SK-N-SH (cell line): ENCODE measurements at regions not wholly inside any gene's neighbourhood (a gene's known extent, or its start where the extent isn't known, plus 50 kb on each side); places are given as distances from the start of the nearest gene placed in this dataset.

Experiments used
- CTCF ChIA-PET: fragments of 300-600, 350-600 bp; formaldehyde crosslinking; extraction: SDS; loops from one replicate; lab custom pipeline; 2021; lab: Yijun Ruan, JAX
- POLR2A ChIA-PET: fragments of 350-600 bp; sonication (Branson Sonifier 250); formaldehyde crosslinking; extraction: SDS; loops from one replicate; lab custom pipeline; 2020; ENCODE audit warnings: antibody characterized with exemption, inconsistent platforms; lab: Yijun Ruan, JAX
- DNase-seq: peaks from one replicate; pipeline ENCODE4 v3.0.0; 2012
- H2AFZ ChIP-seq: fragments of 200-600 bp; sonication (generic); 2 replicates; pipeline ENCODE4 v1.8.1; 2016; ENCODE audit warnings: antibody characterized with exemption, mild to moderate bottlenecking, low read depth
- H3F3A ChIP-seq: fragments of 200-600 bp; sonication (generic); replicated peaks from 2 replicates; pipeline ENCODE3; 2016; ENCODE audit warnings: antibody characterized with exemption, mild to moderate bottlenecking; ENCODE audit not compliant: insufficient read depth
- H3K27ac ChIP-seq, 2 experiments: fragments of 200-500 bp in 1 of 2; fragments of 200-600 bp in 1 of 2; sonication (Bioruptor generic) in 1 of 2; sonication (generic), shearing (Covaris generic) in 1 of 2; 2 replicates each; pipeline versions ENCODE4 v1.5.1 to v1.6.1; 2014 to 2016; ENCODE audit warnings: low read depth in 2 of 2, inconsistent platforms in 1 of 2, low read length in 1 of 2, mild to moderate bottlenecking in 1 of 2, mixed read lengths in 1 of 2
- H3K27me3 ChIP-seq: fragments of 200-600 bp; sonication (generic), shearing (Covaris generic); 2 replicates; pipeline ENCODE4 v1.6.1; 2016; ENCODE audit warnings: mixed run types; ENCODE audit not compliant: insufficient read depth
- H3K36me3 ChIP-seq, 2 experiments: fragments of 200-500 bp in 1 of 2; fragments of 200-600 bp in 1 of 2; sonication (Bioruptor generic) in 1 of 2; sonication (generic) in 1 of 2; replicated peaks in 1 of 2; 2 replicates each; pipeline versions ENCODE3 to v1.5.1; 2014 to 2016; ENCODE audit warnings: low read length in 1 of 2, mild to moderate bottlenecking in 1 of 2; ENCODE audit not compliant: insufficient read depth in 2 of 2, control insufficient read depth in 1 of 2
- H3K4me1 ChIP-seq, 2 experiments: fragments of 200-500 bp in 1 of 2; fragments of 200-600 bp in 1 of 2; sonication (Bioruptor generic) in 1 of 2; sonication (generic), shearing (Covaris generic) in 1 of 2; 2 replicates each; pipeline versions ENCODE4 v1.5.1 to v1.6.1; 2014 to 2016; ENCODE audit warnings: low read depth in 1 of 2, low read length in 1 of 2, mixed run types in 1 of 2; ENCODE audit not compliant: insufficient read depth in 2 of 2, control insufficient read depth in 1 of 2
- H3K4me2 ChIP-seq: fragments of 200-600 bp; sonication (generic), shearing (Covaris generic); 2 replicates; pipeline ENCODE4 v1.6.1; 2017; ENCODE audit warnings: mixed run types
- H3K4me3 ChIP-seq, 2 experiments: fragments of 200-500 bp in 1 of 2; fragments of 200-600 bp in 1 of 2; sonication (Bioruptor generic) in 1 of 2; sonication (generic), shearing (Covaris generic) in 1 of 2; 2 replicates each; pipeline versions ENCODE4 v1.5.1 to v1.8.1; 2014 to 2016; ENCODE audit warnings: low read depth in 2 of 2, inconsistent platforms in 1 of 2, low read length in 1 of 2, mild to moderate bottlenecking in 1 of 2, mixed read lengths in 1 of 2, moderate library complexity in 1 of 2
- H3K79me2 ChIP-seq: fragments of 200-600 bp; sonication (generic); 2 replicates; pipeline ENCODE4 v1.8.1; 2017; ENCODE audit warnings: mild to moderate bottlenecking; ENCODE audit not compliant: insufficient read depth
- H3K9ac ChIP-seq: fragments of 200-600 bp; sonication (generic); 2 replicates; pipeline ENCODE4 v1.6.1; 2017; ENCODE audit warnings: mixed run types
- H3K9me2 ChIP-seq: fragments of 200-600 bp; sonication (generic); 2 replicates; pipeline ENCODE4 v1.6.1; 2017; ENCODE audit warnings: mixed run types
- H3K9me3 ChIP-seq: fragments of 200-600 bp; sonication (generic); 2 replicates; pipeline ENCODE4 v1.6.1; 2017; ENCODE audit warnings: mixed run types, mild to moderate bottlenecking, moderate library complexity
- H4K20me1 ChIP-seq: fragments of 200-600 bp; sonication (generic); 2 replicates; pipeline ENCODE4 v1.6.1; 2017; ENCODE audit warnings: mild to moderate bottlenecking, mixed run types; ENCODE audit not compliant: insufficient read depth
- CHD2 ChIP-seq: fragments of 150-350 bp; IDR thresholded peaks from 2 replicates; pipeline ENCODE4 v1.6.1; 2018; ENCODE audit warnings: low read length; ENCODE audit not compliant: partially characterized antibody
- GATA2 ChIP-seq: sonication (generic); formaldehyde crosslinking; IDR thresholded peaks from 2 replicates; pipeline ENCODE4 v1.5.0; 2020; ENCODE audit warnings: mild to moderate bottlenecking, missing genetic modification reagents
- IRF3 ChIP-seq: fragments of 150-350 bp; IDR thresholded peaks from 2 replicates; pipeline ENCODE4 v1.6.1; 2016; ENCODE audit warnings: mild to moderate bottlenecking, low read depth, low read length
- JUND ChIP-seq: IDR thresholded peaks from 2 replicates; pipeline ENCODE4 v1.4.0; 2012
- MAX ChIP-seq: IDR thresholded peaks from 2 replicates; pipeline ENCODE4 v1.4.0; 2012; ENCODE audit warnings: low read depth
- NRF1 ChIP-seq: IDR thresholded peaks from 2 replicates; pipeline ENCODE4 v1.6.1; 2012; ENCODE audit warnings: low read depth, mild to moderate bottlenecking, low read length
- PBX3 ChIP-seq: IDR thresholded peaks from 2 replicates; pipeline ENCODE4; 2012
- RAD21 ChIP-seq: IDR thresholded peaks from 2 replicates; pipeline ENCODE4 v1.6.1; 2012; ENCODE audit warnings: mild to moderate bottlenecking, low read length
- RXRA ChIP-seq: IDR thresholded peaks from 2 replicates; pipeline ENCODE4 v1.4.0; 2012; ENCODE audit warnings: low read depth, mild to moderate bottlenecking, borderline replicate concordance
- SIN3A ChIP-seq: IDR thresholded peaks from 2 replicates; pipeline ENCODE4 v1.6.1; 2012; ENCODE audit warnings: low read depth, mild to moderate bottlenecking, low read length, moderate library complexity, borderline replicate concordance
- SMC3 ChIP-seq: IDR thresholded peaks from 2 replicates; pipeline ENCODE4 v1.6.1; 2012; ENCODE audit warnings: low read depth, low read length, improper control_type of control experiment
- TAF1 ChIP-seq: IDR thresholded peaks from 2 replicates; pipeline ENCODE4 v1.6.1; 2012; ENCODE audit warnings: low read depth, mild to moderate bottlenecking, low read length, moderate library complexity, borderline replicate concordance
- TEAD4 ChIP-seq: IDR thresholded peaks from 2 replicates; pipeline ENCODE4 v1.4.0; 2012; ENCODE audit warnings: mild to moderate bottlenecking, borderline replicate concordance; ENCODE audit not compliant: insufficient read depth
- USF1 ChIP-seq: IDR thresholded peaks from 2 replicates; pipeline ENCODE4 v1.4.0; 2012; ENCODE audit warnings: low read depth, borderline replicate concordance
- USF2 ChIP-seq: fragments of 150-350 bp; IDR thresholded peaks from 2 replicates; pipeline ENCODE4 v1.6.1; 2017; ENCODE audit warnings: antibody characterized with exemption, low read length, low read depth, borderline replicate concordance
- ZBTB33 ChIP-seq: IDR thresholded peaks from 2 replicates; pipeline ENCODE4 v1.4.0; 2012; ENCODE audit warnings: low read depth, borderline replicate concordance
- WGBS: methylation state at CpG from one replicate; pipeline ENCODE4 v1.1.6; 2017; ENCODE audit warnings: low lambda C conversion rate; 5-methylcytosine and 5-hydroxymethylcytosine counted together

- no peak for DNase-seq
- CTCF ChIA-PET = interaction anchor here (1.2 kb wide), 1 partner anchor 51 kb away, joined by 3 read pairs; no protein-coding TSS in a partner anchor
- H3K79me2 ChIP-seq = no peaks in the 10 kb centered on the region
- H3K9me2 ChIP-seq = no peaks in the 10 kb centered on the region
- no peaks in the 10 kb centered on the region for H3K27me3 ChIP-seq
- no peak overlapping the region for H3K9ac ChIP-seq
- no peaks in the 10 kb centered on the region for H3K4me1 ChIP-seq
- TF ChIP-seq TAF1 (no peak), USF2 (no peak), IRF3 (no peak), PBX3 (no peak), NRF1 (no peak), ZBTB33 (no peak), CHD2 (no peak), GATA2 (CRISPR knock-in tag) (no peak), RAD21 (no peak), SIN3A (no peak), SMC3 (no peak), RXRA (no peak), TEAD4 (no peak), USF1 (no peak), JUND (no peak), MAX (no peak)
- 58% methylated on average over 10 of the region's 30 CpGs for WGBS
- H3K27ac ChIP-seq = no peak overlapping the region
- H3K36me3 ChIP-seq = no peaks in the 10 kb centered on the region
- no peaks in the 10 kb centered on the region for H3K9me3 ChIP-seq
- no peak overlapping the region for H2AFZ ChIP-seq
- no peak overlapping the region for H3K4me2 ChIP-seq
- no peaks in the 10 kb centered on the region for H3F3A ChIP-seq
- H4K20me1 ChIP-seq = no peaks in the 10 kb centered on the region
- no peak overlapping the region for H3K4me3 ChIP-seq
- POLR2A ChIA-PET = no interaction called here
Observed at GRCh38 chr10:61040399-61041016, 96.5 kb upstream of the RHOBTB1 start.
